Activated naive CD4-positive, alpha-beta T cell treated with anti-CD3 and anti-CD28 coated beads, Interleukin-2, amount 50 U/mL, for 72 hours (primary cell): ENCODE measurements at regions not wholly inside any gene's neighbourhood (a gene's known extent, or its start where the extent isn't known, plus 50 kb on each side); places are given as distances from the start of the nearest gene placed in this dataset.

Experiments used
- ATAC-seq, 2 donors: fragments of 150-1000 bp; cut with Tn5 transposase; 2 replicates each; pipeline ENCODE4 v1.10.0; 2021; ENCODE audit warnings: mild to moderate bottlenecking in 2 of 2, moderate library complexity in 2 of 2
- DNase-seq, 2 donors: peaks; one replicate each; pipeline ENCODE4 v3.0.0; 2021 to 2022; ENCODE audit warnings: low spot score in 2 of 2
- H3K27ac Mint-ChIP-seq, 2 donors: one replicate each; pipeline ENCODE4 v1.8.0; 2022; ENCODE audit warnings: mild to moderate bottlenecking in 2 of 2, mixed read lengths in 2 of 2
- H3K36me3 Mint-ChIP-seq, 2 donors: one replicate each; pipeline ENCODE4 v1.8.0; 2022; ENCODE audit warnings: mixed read lengths in 2 of 2
- H3K9me3 Mint-ChIP-seq, 2 donors: one replicate each; pipeline ENCODE4 v1.8.0; 2022; ENCODE audit warnings: mixed read lengths in 2 of 2

DNA sequence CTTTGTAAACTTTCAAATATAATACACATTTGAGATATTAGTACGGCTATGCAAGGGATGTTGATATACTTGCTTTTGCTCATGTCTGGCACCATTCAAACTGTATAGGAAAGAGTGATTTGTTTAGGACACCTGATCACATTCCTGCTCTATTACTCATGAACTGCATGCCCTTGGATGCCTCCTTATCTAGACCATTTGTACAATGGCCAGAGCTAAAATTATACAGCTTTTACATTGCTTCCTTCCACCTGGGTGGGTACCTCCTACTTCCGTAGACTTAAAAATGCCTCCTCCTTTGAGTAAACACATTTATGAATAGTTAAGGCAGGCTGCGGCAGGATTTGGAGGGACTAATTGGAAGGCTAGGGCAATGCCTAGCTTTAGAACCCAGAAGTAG lies 85.4 kb upstream of the PBX1 start:
- DNase-seq = no peak
- H3K9me3 Mint-ChIP-seq = peaks cover 21 to 22% of the 10 kb centered on the region in 2 donors
- no peak overlapping the region for H3K27ac Mint-ChIP-seq
- H3K36me3 Mint-ChIP-seq = no peaks in the 10 kb centered on the region
- no peak for ATAC-seq

DNA sequence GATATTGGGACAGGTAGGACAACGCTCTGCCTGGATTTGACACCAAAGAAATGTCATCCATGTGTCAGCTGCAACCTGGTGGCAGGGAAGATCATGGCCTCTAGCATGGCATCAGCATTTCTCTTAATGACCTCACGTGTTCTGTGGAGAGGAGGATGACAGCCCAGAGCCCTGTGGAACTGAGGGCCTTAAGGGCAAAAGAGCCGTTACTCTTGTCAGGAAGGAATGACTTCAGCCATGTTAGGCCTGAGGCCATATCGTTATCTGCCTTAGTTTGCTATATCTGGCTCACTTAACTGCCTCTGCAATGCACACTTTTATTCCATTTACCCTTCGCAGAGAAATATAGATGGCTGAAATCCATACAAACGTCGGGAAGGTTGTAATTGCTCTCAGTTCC lies 83.2 kb upstream of the PBX1 start:
- no peak overlapping the region for H3K27ac Mint-ChIP-seq
- DNase-seq (no peak), ATAC-seq (no peak)
- H3K9me3 Mint-ChIP-seq = peaks cover 4 to 12% of the 10 kb centered on the region in 2 donors
- no peaks in the 10 kb centered on the region for H3K36me3 Mint-ChIP-seq

DNA sequence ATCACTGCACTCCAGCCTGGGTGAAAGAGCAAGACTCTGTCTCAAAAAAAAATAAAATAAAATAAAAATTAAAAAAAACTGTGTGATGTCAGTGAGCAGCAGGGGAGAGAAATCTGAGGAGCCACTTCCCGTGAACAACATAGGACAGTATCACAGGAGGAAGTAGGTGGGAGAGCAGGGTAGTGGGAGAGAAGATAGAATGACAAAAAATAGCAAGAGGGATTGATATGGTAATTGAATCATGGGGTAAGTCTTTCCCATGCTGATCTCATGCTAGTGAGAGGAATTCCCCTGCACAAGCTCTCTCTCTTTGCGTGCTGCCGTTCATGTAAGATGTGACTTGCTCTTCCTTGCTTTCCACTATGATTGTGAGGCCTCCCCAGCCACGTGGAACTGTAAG lies 81.6 kb upstream of the PBX1 start:
- DNase-seq (no peak), ATAC-seq (no peak)
- H3K36me3 Mint-ChIP-seq = no peaks in the 10 kb centered on the region
- peaks cover 2 to 6% of the 10 kb centered on the region in 2 donors for H3K9me3 Mint-ChIP-seq
- no peak overlapping the region for H3K27ac Mint-ChIP-seq

DNA sequence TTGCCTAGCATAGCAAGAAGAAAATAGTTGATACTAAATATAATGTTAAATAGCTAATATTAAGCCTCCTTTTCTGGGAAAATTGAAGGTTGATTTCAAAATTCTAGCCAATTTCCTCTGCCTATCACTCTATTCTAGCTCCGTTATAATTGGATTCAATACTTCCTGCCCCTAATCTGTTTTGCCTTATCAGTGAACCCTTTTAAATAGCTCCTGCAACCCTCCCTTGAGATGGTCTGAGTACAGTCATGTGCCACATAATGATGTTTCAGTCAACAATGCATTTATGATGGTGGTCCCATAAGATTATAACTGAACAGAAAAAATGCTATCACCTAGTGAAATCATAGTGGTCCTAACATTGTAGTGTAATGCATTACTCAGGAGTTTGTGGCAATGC lies 79.7 kb upstream of the PBX1 start:
- peaks cover 6 to 9% of the 10 kb centered on the region in 2 donors for H3K9me3 Mint-ChIP-seq
- no peak overlapping the region for H3K27ac Mint-ChIP-seq
- no peak for ATAC-seq
- DNase-seq = no peak
- H3K36me3 Mint-ChIP-seq = no peaks in the 10 kb centered on the region

DNA sequence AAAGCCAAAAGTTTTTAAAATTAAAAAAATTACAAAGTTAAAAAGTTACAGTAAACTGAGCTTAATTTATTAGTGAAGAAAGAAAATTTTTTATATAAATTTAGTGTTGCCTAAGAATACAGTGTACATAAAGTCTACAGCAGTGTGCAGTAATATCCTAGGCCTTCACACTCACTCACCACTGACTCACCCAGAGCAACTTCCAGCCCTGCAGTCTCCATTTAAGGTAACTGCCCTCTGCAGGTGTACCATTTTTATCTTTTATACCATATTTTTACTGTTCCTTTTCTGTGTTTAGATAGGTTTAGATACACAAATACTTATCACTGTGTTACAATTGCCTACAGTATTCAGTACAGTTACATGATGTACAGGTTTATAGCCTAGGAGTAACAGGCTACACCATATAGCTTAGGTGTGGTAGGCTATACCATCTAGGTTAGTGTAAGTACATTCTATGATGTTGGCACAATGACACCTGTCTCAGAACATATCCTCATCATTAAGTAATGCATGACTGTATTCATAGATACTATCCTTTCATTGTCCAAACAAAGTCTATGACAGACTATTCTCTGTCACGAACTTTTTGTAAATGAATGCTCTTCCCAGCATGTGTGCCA lies 78.6 kb upstream of the PBX1 start:
- H3K9me3 Mint-ChIP-seq = peaks cover 4 to 6% of the 10 kb centered on the region in 2 donors
- ATAC-seq = no peak

DNA sequence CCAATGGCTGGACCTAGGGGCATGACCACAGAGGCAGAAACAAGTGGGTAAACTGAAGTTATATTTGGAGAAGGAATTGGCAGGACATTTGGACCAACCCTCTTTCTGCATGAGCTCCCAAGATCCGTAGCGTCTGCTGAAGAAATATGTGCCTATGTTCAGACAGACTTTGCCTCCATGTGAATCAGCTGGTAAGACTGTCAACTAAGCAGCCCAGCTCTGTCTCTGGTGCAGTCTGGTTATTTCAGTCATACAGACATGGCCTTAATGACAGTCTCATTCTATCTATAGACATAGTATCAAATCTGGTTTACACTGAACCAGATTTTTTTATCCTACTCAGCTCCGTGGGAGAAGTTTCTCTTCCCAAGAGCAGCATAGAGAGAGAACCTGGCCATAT lies 63.1 kb upstream of the PBX1 start:
- DNase-seq (no peak), ATAC-seq (no peak)
- Mint-ChIP-seq H3K9me3 (peaks cover 8 to 15% of the 10 kb centered on the region in 2 donors), H3K27ac (no peak overlapping the region), H3K36me3 (peaks cover 0 to 13% of the 10 kb centered on the region in 2 donors)

More for the DNA sequence above, 78.6 kb upstream of the PBX1 start:
- Mint-ChIP-seq H3K36me3 (no peaks in the 10 kb centered on the region), H3K27ac (no peak overlapping the region)
- DNase-seq = no peak

DNA sequence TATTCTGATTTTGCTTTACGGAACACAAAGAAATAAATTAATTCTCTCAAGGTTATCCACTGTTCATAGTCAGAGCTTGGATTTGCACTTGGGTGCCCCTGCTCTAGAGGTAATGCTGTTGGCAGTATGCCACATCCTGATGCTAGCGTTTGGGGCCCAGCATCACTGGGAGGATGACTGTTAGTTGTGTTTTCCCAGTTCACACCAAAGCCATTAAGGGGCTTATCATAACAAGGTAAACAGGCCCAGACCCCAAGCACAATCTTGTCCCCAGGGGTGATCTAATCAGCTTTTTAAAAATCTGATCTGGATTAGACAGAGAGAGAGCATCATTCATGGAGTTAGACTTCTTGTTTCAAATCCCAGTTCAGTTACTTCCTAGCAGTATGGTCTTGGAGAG lies 60.2 kb upstream of the PBX1 start:
- Mint-ChIP-seq H3K27ac (no peak overlapping the region), H3K9me3 (peaks cover 23 to 27% of the 10 kb centered on the region in 2 donors), H3K36me3 (peaks cover 0 to 13% of the 10 kb centered on the region in 2 donors)
- no peak for ATAC-seq
- DNase-seq = no peak

DNA sequence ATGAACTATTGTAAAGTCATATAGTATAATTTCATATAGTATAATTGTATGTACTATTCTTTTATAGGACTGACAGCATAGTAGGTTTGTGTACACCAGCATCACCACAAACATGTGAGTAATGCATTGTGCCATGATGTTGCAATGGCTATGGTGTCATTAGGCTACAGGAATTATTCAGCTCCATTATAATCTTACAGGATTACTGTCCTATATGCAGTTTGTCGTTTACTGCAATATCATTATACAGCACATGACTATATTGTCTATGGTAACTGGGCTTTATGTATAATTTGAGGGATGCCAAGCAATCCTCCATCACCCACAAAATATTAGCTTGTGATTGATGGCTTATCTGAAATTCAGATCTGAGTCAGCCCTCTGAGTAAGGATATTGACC lies 54.2 kb upstream of the PBX1 start:
- Mint-ChIP-seq H3K9me3 (peaks cover 15 to 18% of the 10 kb centered on the region in 2 donors), H3K27ac (no peak overlapping the region), H3K36me3 (no peaks in the 10 kb centered on the region)
- ATAC-seq = no peak
- DNase-seq = no peak
